Stimulated activated CD8-positive, alpha-beta memory T cell treated with anti-CD3 and anti-CD28 coated beads, Interleukin-12 subunit alpha, Interleukin-12 subunit beta, amount 100 ng/mL, for 1 hour (primary cell): ENCODE measurements at regions not wholly inside any gene's neighbourhood (a gene's known extent, or its start where the extent isn't known, plus 50 kb on each side); places are given as distances from the start of the nearest gene placed in this dataset.

Experiments
- DNase-seq: peaks from one replicate; pipeline ENCODE4 v3.0.0-alpha.2; 2020; ENCODE audit warnings: low read depth

GRCh38 chr6:21997119-21998037, 299.5 kb downstream of the PRL start:
- DNase-seq, result no peak

GRCh38 chr6:21998582-21998981, 298.3 kb downstream of the PRL start:
- DNase-seq, result no peak

GRCh38 chr6:21999012-21999528, 297.8 kb downstream of the PRL start:
- DNase-seq, result no peak

DNA sequence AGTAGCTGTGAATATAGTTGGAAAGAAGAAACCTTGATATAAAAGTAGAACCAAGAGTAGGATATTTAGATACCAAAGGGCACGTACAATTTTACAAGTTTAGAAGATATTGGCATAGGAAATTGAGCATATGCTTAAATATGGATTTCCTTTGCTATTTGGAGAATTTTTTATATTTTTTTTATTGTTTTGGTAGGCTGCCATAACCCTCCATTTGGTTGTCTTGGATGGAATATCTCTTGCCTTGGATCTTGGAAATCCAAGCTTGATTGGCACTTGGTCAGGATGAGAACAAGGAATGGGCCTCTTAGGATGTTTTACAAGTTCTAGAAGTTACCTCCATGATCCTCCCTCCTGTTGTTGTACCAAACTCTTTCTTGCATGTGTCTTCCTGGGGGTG, 297.1 kb downstream of the PRL start:
- no peak for DNase-seq

GRCh38 chr6:22001396-22002027, 295.3 kb downstream of the PRL start:
- no peak for DNase-seq

GRCh38 chr6:22003287-22003686, 293.5 kb downstream of the PRL start:
- no peak for DNase-seq

DNA sequence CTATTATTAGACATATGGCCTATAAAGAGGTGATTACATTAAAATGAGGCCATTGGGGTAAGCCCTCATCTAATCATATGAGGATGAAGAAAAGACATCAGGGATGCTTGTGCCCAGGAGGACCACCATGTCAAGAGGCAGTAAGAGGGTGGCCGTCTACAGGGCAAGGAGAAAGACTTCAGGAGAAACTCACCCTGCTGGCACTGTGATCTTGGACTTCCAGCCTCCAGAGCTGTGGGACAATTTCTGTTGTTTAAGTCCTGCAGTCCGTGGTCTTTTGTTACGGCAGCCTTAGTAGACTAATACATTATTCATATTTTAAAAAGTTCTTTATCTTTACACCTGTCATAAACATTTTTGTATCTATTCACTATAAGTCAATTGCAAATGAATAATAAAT, 290.0 kb downstream of the PRL start:
- no peak for DNase-seq

DNA sequence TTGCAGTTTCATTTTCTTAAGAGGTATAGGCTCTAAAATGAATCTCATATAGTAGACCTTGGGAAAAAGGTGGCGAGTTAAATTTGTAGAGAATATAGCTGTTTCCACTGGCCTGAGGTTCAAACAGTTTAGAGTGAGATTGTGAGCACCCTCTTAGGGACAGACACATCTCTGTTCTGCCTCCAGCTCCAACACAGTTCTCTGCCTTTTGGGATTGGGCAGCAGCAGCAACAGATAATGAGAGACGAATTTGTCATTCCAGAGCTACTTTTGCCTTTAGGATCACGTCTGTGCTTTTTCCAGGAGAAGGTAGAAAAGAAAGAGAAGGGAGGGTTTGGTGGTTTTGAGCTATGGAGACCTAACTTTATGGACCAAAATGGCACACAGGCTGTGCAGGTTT, 289.4 kb downstream of the PRL start:
- DNase-seq, result no peak

- DNase-seq, result no peak
Measured at GRCh38 chr6:22008248-22008836, 288.5 kb downstream of the PRL start.

DNA sequence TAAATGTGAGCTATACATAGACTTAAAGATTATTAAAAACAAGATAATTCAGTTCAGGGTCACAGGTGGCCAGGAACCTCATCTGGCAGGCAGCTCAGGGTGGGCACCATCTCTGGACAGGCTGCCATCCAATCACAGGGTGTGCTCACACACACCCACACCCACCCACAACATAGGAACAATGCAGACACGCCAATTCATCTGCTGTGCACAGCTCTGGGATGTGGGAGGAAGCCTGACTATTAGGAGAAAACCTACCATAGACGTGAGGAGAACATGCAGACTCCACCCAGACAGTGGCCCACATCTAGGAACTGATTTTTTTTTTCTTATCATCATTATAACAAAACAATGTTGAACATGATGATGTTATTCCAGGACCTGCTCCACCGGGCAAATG, 286.7 kb downstream of the PRL start:
- DNase-seq, result no peak

GRCh38 chr6:22015216-22015615, 281.6 kb downstream of the PRL start:
- DNase-seq, result no peak

DNA sequence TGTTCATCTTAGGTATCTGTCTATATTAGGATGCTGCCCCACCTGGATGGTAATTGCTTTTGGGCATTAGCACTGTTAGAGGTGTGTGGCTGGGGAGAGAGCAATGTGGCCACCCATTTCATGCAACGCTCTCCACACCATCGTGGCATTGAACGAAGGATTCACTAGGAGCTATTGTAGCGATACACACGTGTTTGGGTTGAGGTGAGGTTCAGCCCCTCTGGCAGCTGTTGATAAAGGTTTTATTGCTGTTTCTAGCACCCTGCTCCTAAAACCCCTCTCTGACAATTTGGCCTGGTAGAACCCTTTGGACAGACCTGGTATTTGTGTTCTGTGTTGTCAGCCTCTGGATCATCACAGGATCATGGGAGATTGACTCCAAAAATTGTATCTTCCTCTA, 280.9 kb downstream of the PRL start:
- no peak for DNase-seq

DNA sequence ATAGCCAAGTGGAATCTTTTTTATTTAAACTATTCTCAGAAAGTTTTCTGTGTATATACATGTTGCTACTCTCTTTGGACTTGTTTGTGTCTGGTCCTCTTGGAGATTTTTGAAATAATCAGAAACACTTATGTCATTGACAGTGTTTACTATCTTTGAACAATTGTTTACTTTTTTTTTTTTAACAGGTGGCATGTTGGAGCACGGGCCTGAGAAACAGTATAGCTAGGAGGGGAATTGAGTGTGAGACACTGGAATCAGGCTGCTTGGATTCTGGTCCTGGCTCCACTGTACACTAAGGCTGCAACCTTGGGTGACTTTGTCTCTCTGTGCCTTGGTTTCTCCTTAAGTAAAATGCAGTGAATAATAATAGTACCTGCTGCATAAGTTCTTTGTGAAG, 279.6 kb downstream of the PRL start:
- no peak for DNase-seq

- DNase-seq, result no peak
Measured at GRCh38 chr6:22017766-22018165, 279.1 kb downstream of the PRL start.

DNA sequence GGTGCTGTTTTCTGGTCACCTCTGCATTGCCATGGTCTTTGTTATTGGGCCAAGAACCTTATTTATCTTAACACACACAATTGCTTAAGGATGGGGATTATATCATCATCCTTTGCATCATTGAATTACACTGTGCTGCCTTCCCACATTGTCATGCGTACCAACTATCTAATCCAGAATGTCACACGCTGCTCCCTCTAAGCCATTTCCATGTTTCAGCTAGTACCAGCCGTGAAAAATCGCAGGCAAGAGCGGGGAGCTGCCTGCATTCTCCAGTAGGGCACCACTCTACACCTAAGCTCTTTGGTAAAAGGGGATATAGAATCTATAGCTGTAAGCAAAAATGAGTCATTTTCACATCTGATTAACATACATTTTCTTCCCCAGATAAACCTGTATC, 277.0 kb downstream of the PRL start:
- DNase-seq, result no peak

- no peak for DNase-seq
Measured at GRCh38 chr6:22020299-22021003, 276.4 kb downstream of the PRL start.

- DNase-seq, result no peak
Measured at GRCh38 chr6:22021966-22022365, 274.9 kb downstream of the PRL start.

DNA sequence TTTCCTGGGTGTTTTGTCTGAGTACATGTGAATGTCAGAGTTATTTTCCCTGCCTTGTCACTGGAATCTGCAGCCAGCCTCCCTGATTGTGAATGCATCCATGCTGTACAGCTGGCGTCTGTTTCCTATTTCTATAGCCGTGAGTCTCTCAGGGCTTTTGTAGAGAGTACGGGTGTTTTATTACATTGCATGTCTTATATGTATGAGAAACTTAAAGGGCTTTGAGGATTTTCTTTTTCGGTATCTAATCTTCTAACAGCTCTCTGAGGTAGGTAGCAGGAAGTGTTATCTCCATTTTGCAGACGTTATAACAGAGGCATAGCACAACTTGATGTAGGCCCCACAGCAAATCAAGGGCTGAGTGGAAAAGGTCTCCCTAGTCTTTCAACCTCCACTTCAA, 272.9 kb downstream of the PRL start:
- no peak for DNase-seq

DNA sequence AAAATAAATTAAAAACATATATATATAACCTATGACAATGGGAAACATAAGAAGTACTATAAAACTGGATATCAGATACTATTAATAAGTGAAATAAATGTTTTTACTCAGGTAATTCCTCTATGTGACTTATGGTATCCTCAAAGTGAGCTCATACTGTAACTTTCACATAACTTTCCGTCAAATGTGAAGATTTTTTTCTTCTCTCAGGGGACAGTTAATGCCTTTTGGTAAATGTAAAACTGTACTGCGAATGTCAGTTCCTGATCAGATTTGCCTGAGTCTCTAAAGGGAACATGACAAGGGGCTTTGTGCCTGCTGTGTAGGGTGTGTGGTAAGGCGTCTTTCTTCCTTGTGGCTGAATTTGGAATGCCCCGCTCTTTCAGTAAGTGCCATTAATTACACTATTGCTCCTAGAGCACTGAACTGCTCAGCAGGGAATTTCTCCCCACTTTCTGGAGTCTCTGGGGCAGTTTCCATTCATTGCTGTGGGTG, 271.8 kb downstream of the PRL start:
- DNase-seq, result no peak

DNA sequence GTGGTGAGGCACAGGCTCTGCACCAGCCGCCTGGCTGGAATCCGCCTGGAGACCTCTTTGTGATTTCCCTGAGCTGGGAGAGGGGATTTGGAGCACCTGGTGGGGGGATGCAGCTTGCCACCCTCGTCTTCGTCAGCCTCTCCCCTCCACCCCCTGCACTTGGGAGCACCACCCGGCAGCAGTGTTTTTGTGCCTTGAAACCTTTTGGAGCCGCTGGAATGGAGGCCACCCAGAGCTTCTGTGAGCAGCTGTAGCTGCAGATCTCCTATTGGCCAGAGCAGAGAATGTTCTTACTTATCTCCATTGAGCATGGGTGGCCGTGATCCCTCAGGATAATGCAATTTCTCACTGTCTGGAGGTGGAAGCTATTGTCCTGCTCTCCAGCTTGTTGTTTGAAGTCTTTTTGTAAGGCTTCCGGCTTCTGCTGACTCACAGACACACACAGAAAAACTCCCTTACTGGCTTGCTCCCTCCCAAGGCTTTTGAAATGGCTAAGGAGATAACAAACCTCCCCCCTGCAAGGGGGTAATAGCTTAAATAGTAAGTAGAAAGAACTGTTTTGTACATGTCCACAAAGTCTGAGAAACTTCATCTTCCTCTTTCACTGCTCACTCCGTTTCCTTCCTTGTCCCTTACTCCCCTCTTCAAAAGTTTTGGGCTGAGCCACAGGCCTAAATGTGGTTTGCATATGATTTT, 271.2 kb downstream of the PRL start:
- DNase-seq, result no peak

DNA sequence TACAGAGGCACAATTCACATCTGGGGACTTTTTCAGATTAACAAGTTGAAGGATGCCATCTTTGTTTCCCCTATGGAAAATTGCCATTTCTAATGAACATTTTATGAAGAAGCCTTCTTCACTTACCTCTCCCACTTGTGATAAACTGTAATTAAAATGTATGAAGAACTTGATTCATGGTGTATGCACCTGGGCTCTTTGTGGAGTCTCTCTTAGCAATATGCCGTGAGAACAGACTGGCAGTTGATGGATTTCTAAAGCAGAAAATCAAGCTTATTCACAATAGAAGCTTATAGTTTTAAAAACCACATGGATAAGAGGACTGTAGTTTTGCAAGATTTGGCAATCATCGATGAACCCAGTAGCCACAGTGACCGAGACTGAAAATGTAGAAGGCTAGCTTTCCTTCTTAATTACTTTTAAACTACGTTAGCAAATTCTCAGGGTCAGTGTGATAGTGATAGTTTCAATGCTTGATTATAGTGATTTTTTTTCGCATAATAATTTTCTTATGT, 270.6 kb downstream of the PRL start:
- no peak for DNase-seq
